ENCODE measurements at regions not wholly inside any gene's neighbourhood (a gene's known extent, or its start where the extent isn't known, plus 50 kb on each side); places are given as distances from the start of the nearest gene placed in this dataset.

DNA sequence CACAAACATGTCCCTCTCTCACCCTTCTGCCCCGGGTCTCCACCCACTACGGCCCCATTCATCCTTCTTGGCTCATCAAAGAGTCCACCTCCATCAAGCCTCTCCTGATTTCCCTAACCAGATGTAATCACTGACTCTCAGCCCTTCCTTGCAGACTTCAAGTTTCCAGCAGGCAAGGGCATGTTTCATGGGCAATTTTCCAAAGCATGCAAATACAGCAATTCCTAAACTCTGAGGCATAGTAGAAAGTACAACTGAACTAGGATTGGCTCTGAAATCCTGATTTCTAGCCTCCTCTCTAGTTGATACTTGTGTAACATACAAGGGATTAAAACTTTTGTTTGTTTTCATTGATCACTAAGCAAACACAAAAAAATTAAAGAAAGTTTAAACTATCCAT is 109.1 kb upstream of the GADD45A start:
- TF ChIP-seq, protein P1, sequence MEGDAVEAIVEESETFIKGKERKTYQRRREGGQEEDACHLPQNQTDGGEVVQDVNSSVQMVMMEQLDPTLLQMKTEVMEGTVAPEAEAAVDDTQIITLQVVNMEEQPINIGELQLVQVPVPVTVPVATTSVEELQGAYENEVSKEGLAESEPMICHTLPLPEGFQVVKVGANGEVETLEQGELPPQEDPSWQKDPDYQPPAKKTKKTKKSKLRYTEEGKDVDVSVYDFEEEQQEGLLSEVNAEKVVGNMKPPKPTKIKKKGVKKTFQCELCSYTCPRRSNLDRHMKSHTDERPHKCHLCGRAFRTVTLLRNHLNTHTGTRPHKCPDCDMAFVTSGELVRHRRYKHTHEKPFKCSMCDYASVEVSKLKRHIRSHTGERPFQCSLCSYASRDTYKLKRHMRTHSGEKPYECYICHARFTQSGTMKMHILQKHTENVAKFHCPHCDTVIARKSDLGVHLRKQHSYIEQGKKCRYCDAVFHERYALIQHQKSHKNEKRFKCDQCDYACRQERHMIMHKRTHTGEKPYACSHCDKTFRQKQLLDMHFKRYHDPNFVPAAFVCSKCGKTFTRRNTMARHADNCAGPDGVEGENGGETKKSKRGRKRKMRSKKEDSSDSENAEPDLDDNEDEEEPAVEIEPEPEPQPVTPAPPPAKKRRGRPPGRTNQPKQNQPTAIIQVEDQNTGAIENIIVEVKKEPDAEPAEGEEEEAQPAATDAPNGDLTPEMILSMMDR (IDR thresholded peaks at IDR 0.05), result no peak
- TF ChIP-seq POLR2AphosphoS5 (IDR thresholded peaks at IDR 0.05; ENCODE audit: insufficient read depth in 1 of 2, low read depth in 1 of 2), result peak in 1 of 2 donors; percentile 28
- TF ChIP-seq POLR2A (IDR thresholded peaks at IDR 0.05), result no peak
